GM19043 (cell line): ENCODE measurements at regions not wholly inside any gene's neighbourhood (a gene's known extent, or its start where the extent isn't known, plus 50 kb on each side); places are given as distances from the start of the nearest gene placed in this dataset.
"Not testable (repeated sequence)": the region's sequence is repeated elsewhere in the genome, so short reads cannot be mapped to it uniquely, and the experiment has no call there.

Experiments
- ATAC-seq: cut with Tn5 transposase; IDR thresholded peaks from one replicate; pipeline ENCODE4 v1.9.1; 2021; ENCODE audit warnings: low read depth; ENCODE audit not compliant: unreplicated experiment

- ATAC-seq = no peak
These were observed 158.5 kb upstream of the FOXN3 start for GRCh38 chr14:89575386-89576061.

GRCh38 chr14:89574420-89574819 lies 157.4 kb upstream of the FOXN3 start:
- no peak for ATAC-seq

GRCh38 chr14:89573399-89573657 lies 156.3 kb upstream of the FOXN3 start:
- no peak for ATAC-seq

- no peak for ATAC-seq
These were observed 155.8 kb upstream of the FOXN3 start for GRCh38 chr14:89572596-89573398.

- ATAC-seq = no peak
These were observed 154.5 kb upstream of the FOXN3 start for GRCh38 chr14:89571491-89571890.

- no peak for ATAC-seq
These were observed 149.8 kb upstream of the FOXN3 start for GRCh38 chr14:89566644-89567415.

GRCh38 chr14:89566180-89566579 lies 149.1 kb upstream of the FOXN3 start:
- no peak for ATAC-seq

- ATAC-seq = no peak
These were observed 148.6 kb upstream of the FOXN3 start for GRCh38 chr14:89565607-89566006.

- ATAC-seq = no peak
These were observed 148.0 kb upstream of the FOXN3 start for GRCh38 chr14:89564989-89565388.

GRCh38 chr14:89564286-89564957 lies 147.4 kb upstream of the FOXN3 start:
- ATAC-seq = peak; percentile 71

GRCh38 chr14:89563471-89563870 lies 146.4 kb upstream of the FOXN3 start:
- ATAC-seq = no peak

GRCh38 chr14:89551955-89552354 lies 134.9 kb upstream of the FOXN3 start:
- ATAC-seq = no peak

- no peak for ATAC-seq
These were observed 134.4 kb upstream of the FOXN3 start for GRCh38 chr14:89551432-89551831.

GRCh38 chr14:89550821-89551220 lies 133.8 kb upstream of the FOXN3 start:
- ATAC-seq = no peak

- ATAC-seq = no peak
These were observed 132.5 kb upstream of the FOXN3 start for GRCh38 chr14:89549381-89550125.

GRCh38 chr14:89547047-89547446 lies 130.0 kb upstream of the FOXN3 start:
- not testable (repeated sequence) for ATAC-seq

- ATAC-seq = no peak
These were observed 127.7 kb upstream of the FOXN3 start for GRCh38 chr14:89544636-89545301.

GRCh38 chr14:89543425-89543790 lies 126.4 kb upstream of the FOXN3 start:
- ATAC-seq = no peak

GRCh38 chr14:89542786-89543424 lies 125.9 kb upstream of the FOXN3 start:
- ATAC-seq = no peak
